B cell (primary cell): ENCODE measurements at regions not wholly inside any gene's neighbourhood (a gene's known extent, or its start where the extent isn't known, plus 50 kb on each side); places are given as distances from the start of the nearest gene placed in this dataset.

Source experiments
- ATAC-seq: fragments of 200-7000 bp; cut with Tn5 transposase; one replicate; pipeline ENCODE4 v1.10.0; 2021; ENCODE audit warnings: low read depth, mild to moderate bottlenecking, moderate number of reproducible peaks, moderate library complexity
- CTCF ChIA-PET: fragments of 350-600 bp; sonication (Branson Sonifier 250); formaldehyde crosslinking; loops from one replicate; lab custom pipeline; 2021; ENCODE audit warnings: antibody characterized with exemption, inconsistent platforms; lab: Charles Lee
- POLR2A ChIA-PET: fragments of 350-600 bp; sonication (Branson Sonifier 250); formaldehyde crosslinking; loops from one replicate; lab custom pipeline; 2021; ENCODE audit warnings: antibody characterized with exemption; lab: Charles Lee
- DNase-seq: peaks from one replicate; pipeline ENCODE4 v3.0.0; 2013
- H2AFZ ChIP-seq: 2 replicates; pipeline ENCODE4 v1.6.1; 2012; ENCODE audit warnings: mild to moderate bottlenecking, low read depth, low read length; ENCODE audit not compliant: insufficient read depth, poor library complexity, severe bottlenecking
- H3K27ac ChIP-seq, 2 donors: 1 replicate in 1 of 2; 2 replicates in 1 of 2; pipeline ENCODE4 v1.5.1; 2012 to 2013; ENCODE audit warnings: low read length in 2 of 2, mild to moderate bottlenecking in 2 of 2, moderate library complexity in 1 of 2
- H3K27me3 ChIP-seq, 4 experiments: fragments of 200-600 bp in 1 of 4; sonication (generic) in 1 of 4; replicated peaks in 1 of 4; 1 replicate in 2 of 4; 2 replicates in 2 of 4; pipeline versions ENCODE4 v1.6.1 to v1.7.0; 2013 to 2016; ENCODE audit warnings: low read length in 3 of 4, mild to moderate bottlenecking in 2 of 4, mixed read lengths in 1 of 4, moderate library complexity in 1 of 4; ENCODE audit not compliant: insufficient read depth in 4 of 4, control insufficient read depth in 3 of 4; ENCODE audit errors: control extremely low read depth in 1 of 4
- H3K36me3 ChIP-seq, 2 experiments: replicated peaks in 1 of 2; 1 replicate in 1 of 2; 2 replicates in 1 of 2; pipeline versions ENCODE4 v1.6.1 to v1.7.1; 2013; ENCODE audit warnings: low read length in 1 of 2; ENCODE audit not compliant: insufficient read depth in 2 of 2, control insufficient read depth in 1 of 2; ENCODE audit errors: control extremely low read depth in 1 of 2, extremely low read depth in 1 of 2
- H3K4me1 ChIP-seq, 2 donors: fragments of 200-600 bp in 1 of 2; sonication (generic) in 1 of 2; 1 replicate in 1 of 2; 2 replicates in 1 of 2; pipeline versions ENCODE4 v1.5.1 to v1.6.1; 2013 to 2017; ENCODE audit warnings: low read length in 2 of 2; ENCODE audit not compliant: control insufficient read depth in 2 of 2, insufficient read depth in 2 of 2
- H3K4me2 ChIP-seq: replicated peaks from 2 replicates; pipeline ENCODE3; 2012; ENCODE audit warnings: mild to moderate bottlenecking, low read depth, low read length; ENCODE audit not compliant: poor library complexity, severe bottlenecking
- H3K4me3 ChIP-seq, 5 experiments: fragments of 200-600 bp in 1 of 5; sonication (generic) in 1 of 5; 1 replicate in 3 of 5; 2 replicates in 2 of 5; pipeline versions ENCODE4 v1.5.1 to v1.7.0; 2011 to 2016; ENCODE audit warnings: low read length in 4 of 5, mild to moderate bottlenecking in 4 of 5, low read depth in 2 of 5, control low read depth in 1 of 5, moderate library complexity in 1 of 5; ENCODE audit not compliant: insufficient read depth in 1 of 5; ENCODE audit errors: control extremely low read depth in 1 of 5, extremely low read depth in 1 of 5
- H3K79me2 ChIP-seq: fragments of 200-600 bp; sonication (generic); one replicate; pipeline ENCODE4 v1.6.0; 2016; ENCODE audit warnings: low read length; ENCODE audit not compliant: control insufficient read depth, insufficient read depth
- H3K9ac ChIP-seq: fragments of 200-600 bp; sonication (generic); 2 replicates; pipeline ENCODE4 v1.6.1; 2017; ENCODE audit warnings: mild to moderate bottlenecking, low read length, moderate library complexity
- H3K9me3 ChIP-seq, 3 donors: one replicate each; pipeline versions ENCODE4 v1.6.1 to v1.7.1; 2013; ENCODE audit warnings: low read length in 2 of 3; ENCODE audit not compliant: control insufficient read depth in 2 of 3, insufficient read depth in 1 of 3; ENCODE audit errors: control extremely low read depth in 1 of 3
- H4K20me1 ChIP-seq: 2 replicates; pipeline ENCODE4 v1.6.0; 2012; ENCODE audit warnings: mild to moderate bottlenecking, low read length; ENCODE audit not compliant: insufficient read depth, control insufficient read depth, poor library complexity, severe bottlenecking
- H3K27ac Mint-ChIP-seq: one replicate; pipeline ENCODE4 v1.8.0; 2021; ENCODE audit warnings: mixed read lengths
- H3K27me3 Mint-ChIP-seq: one replicate; pipeline ENCODE4 v1.8.0; 2021; ENCODE audit warnings: mixed read lengths
- H3K4me1 Mint-ChIP-seq: one replicate; pipeline ENCODE4 v1.8.0; 2021; ENCODE audit warnings: mixed read lengths
- H3K4me3 Mint-ChIP-seq: one replicate; pipeline ENCODE4 v1.8.0; 2021; ENCODE audit warnings: mixed read lengths
- H3K9me3 Mint-ChIP-seq: one replicate; pipeline ENCODE4 v1.8.0; 2022; ENCODE audit warnings: mixed read lengths; ENCODE audit not compliant: insufficient read depth
- EZH2 ChIP-seq: IDR thresholded peaks from 2 replicates; pipeline ENCODE4 v1.6.1; 2012; ENCODE audit warnings: borderline replicate concordance, low read depth, mild to moderate bottlenecking, moderate library complexity, low read length; ENCODE audit not compliant: insufficient read depth, poor library complexity, severe bottlenecking
- WGBS: methylation state at CpG from one replicate; pipeline ENCODE4 v1.1.5; 2013; ENCODE audit warnings: missing lambda C conversion rate; ENCODE audit not compliant: insufficient coverage; 5-methylcytosine and 5-hydroxymethylcytosine counted together
- intact Hi-C: fragments of 100-400 bp; cut with micrococcal nuclease; formaldehyde crosslinking; loops from one replicate; pipeline ENCODE4 v1.10.0; 2022
- TF ChIP-seq, protein P1 (sequence below): fragments of 200-600 bp; IDR thresholded peaks from one replicate; pipeline ENCODE4 v1.8.0; 2022; ENCODE audit warnings: antibody characterized with exemption, mild to moderate bottlenecking

DNA sequence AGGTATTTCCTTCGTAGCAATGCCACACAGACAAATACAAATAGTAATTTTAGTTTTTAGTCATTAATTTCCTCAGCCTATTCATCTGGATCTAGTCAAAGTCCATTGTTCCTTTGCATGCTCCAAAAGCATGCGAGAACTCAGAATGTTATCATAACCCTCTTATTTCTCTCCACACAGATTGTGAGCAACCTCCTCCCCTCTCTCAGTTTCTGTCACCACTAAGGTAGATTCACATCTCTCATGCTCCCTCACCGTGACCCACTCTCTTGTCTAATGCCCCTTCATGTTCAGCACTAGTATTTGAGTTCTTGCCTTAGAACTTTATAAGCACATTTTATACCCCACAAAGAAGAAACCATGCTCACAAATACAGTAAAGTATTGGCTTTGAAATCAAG, 582.4 kb downstream of the PLA2G4A start:
- H3K27ac Mint-ChIP-seq, result no peak overlapping the region
- H3K27me3 Mint-ChIP-seq, result no peaks in the 10 kb centered on the region
- H3K4me1 ChIP-seq, result no peaks in the 10 kb centered on the region
- no peaks in the 10 kb centered on the region for H3K27me3 ChIP-seq
- H2AFZ ChIP-seq, result no peak overlapping the region
- no peaks in the 10 kb centered on the region for H4K20me1 ChIP-seq
- H3K9me3 Mint-ChIP-seq, result no peaks in the 10 kb centered on the region
- no peak overlapping the region for H3K4me2 ChIP-seq
- ChIA-PET CTCF (interaction anchor here (1.0 kb wide), 1 partner anchor 20 kb away, joined by 3 read pairs; no protein-coding TSS in a partner anchor), POLR2A (no interaction called here)
- intact Hi-C loops, result no loop called here
- H3K79me2 ChIP-seq, result no peaks in the 10 kb centered on the region
- no peaks in the 10 kb centered on the region for H3K36me3 ChIP-seq
- ATAC-seq (no peak), DNase-seq (no peak)
- TF ChIP-seq, protein P1, sequence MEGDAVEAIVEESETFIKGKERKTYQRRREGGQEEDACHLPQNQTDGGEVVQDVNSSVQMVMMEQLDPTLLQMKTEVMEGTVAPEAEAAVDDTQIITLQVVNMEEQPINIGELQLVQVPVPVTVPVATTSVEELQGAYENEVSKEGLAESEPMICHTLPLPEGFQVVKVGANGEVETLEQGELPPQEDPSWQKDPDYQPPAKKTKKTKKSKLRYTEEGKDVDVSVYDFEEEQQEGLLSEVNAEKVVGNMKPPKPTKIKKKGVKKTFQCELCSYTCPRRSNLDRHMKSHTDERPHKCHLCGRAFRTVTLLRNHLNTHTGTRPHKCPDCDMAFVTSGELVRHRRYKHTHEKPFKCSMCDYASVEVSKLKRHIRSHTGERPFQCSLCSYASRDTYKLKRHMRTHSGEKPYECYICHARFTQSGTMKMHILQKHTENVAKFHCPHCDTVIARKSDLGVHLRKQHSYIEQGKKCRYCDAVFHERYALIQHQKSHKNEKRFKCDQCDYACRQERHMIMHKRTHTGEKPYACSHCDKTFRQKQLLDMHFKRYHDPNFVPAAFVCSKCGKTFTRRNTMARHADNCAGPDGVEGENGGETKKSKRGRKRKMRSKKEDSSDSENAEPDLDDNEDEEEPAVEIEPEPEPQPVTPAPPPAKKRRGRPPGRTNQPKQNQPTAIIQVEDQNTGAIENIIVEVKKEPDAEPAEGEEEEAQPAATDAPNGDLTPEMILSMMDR, result no peak
- TF ChIP-seq EZH2, result no peak
- H3K4me3 ChIP-seq, result no peak overlapping the region
- no peak overlapping the region for H3K27ac ChIP-seq
- H3K4me1 Mint-ChIP-seq, result no peaks in the 10 kb centered on the region
- no peak overlapping the region for H3K4me3 Mint-ChIP-seq
- WGBS, result 100% methylated on average over 1 of the region's 3 CpGs
- H3K9me3 ChIP-seq, result no peaks in the 10 kb centered on the region
- no peak overlapping the region for H3K9ac ChIP-seq

DNA sequence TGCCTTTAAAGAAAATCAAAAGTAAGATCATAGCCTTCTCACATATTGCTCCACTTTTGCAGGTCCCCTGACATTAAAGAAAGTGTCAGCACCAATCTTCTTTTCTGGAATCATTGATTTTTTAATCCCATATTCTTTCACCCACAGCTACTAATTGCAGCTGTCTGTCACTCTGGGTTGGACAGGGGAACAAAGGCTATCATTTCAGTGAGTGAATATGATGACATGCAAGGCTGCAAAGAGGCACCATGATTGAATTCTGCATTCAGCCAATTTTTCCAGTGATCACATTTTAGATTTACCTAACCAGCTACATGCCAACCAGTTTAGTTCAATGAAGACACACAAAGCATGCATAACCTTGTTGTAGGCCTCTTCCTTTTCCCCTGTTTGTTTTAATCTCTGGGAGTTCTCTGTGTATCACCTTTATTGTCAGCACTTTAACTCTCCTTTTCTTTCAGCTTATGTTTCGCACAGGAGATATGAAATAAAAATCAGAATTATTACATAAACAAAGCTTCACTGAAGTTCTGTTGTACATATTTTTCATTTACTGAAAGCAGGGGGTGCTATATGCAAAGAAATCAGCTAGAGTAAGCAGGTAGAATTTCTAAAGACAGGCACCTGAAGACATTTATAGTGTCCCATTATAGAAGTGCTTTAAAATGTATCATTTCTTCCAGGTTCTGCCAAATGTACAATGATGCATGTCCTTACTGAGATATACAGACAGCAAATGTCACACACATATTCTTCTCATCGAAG, 584.8 kb downstream of the PLA2G4A start:
- WGBS, result no CpG with 5 or more reads among the region's 2 CpGs
- H3K4me2 ChIP-seq, result no peak overlapping the region
- ChIA-PET POLR2A (no interaction called here), CTCF (no interaction called here)
- no peak overlapping the region for H3K4me3 ChIP-seq
- Mint-ChIP-seq H3K4me1 (no peaks in the 10 kb centered on the region), H3K27me3 (no peaks in the 10 kb centered on the region), H3K9me3 (no peaks in the 10 kb centered on the region), H3K4me3 (no peak overlapping the region), H3K27ac (no peak overlapping the region)
- no peak for TF ChIP-seq EZH2
- TF ChIP-seq, protein P1, result no peak
- intact Hi-C loops, result no loop called here
- no peak overlapping the region for H3K9ac ChIP-seq
- H3K27me3 ChIP-seq, result no peaks in the 10 kb centered on the region
- no peaks in the 10 kb centered on the region for H3K4me1 ChIP-seq
- H4K20me1 ChIP-seq, result no peaks in the 10 kb centered on the region
- H3K36me3 ChIP-seq, result no peaks in the 10 kb centered on the region
- DNase-seq (no peak), ATAC-seq (no peak)
- no peak overlapping the region for H2AFZ ChIP-seq
- H3K79me2 ChIP-seq, result no peaks in the 10 kb centered on the region
- no peaks in the 10 kb centered on the region for H3K9me3 ChIP-seq
- H3K27ac ChIP-seq, result no peak overlapping the region
